GM19463 (cell line): ENCODE measurements at regions not wholly inside any gene's neighbourhood (a gene's known extent, or its start where the extent isn't known, plus 50 kb on each side); places are given as distances from the start of the nearest gene placed in this dataset.

Experiments
- ATAC-seq: cut with Tn5 transposase; IDR thresholded peaks from one replicate; pipeline ENCODE4 v1.9.1; 2021; ENCODE audit warnings: mild to moderate bottlenecking, moderate library complexity; ENCODE audit not compliant: unreplicated experiment

- no peak for ATAC-seq
These were observed 492.7 kb downstream of the RASEF start for GRCh38 chr9:82570226-82570625.

GRCh38 chr9:82571540-82571939 lies 491.4 kb downstream of the RASEF start:
- no peak for ATAC-seq

- no peak for ATAC-seq
These were observed 490.8 kb downstream of the RASEF start for GRCh38 chr9:82572146-82572545.

- ATAC-seq: no peak
These were observed 488.0 kb downstream of the RASEF start for GRCh38 chr9:82574911-82575310.

- ATAC-seq: no peak
These were observed 482.0 kb downstream of the RASEF start for GRCh38 chr9:82580921-82581320.

GRCh38 chr9:82581516-82581915 lies 481.4 kb downstream of the RASEF start:
- no peak for ATAC-seq

- ATAC-seq: no peak
These were observed 481.0 kb downstream of the RASEF start for GRCh38 chr9:82581935-82582334.

GRCh38 chr9:82582693-82583092 lies 480.2 kb downstream of the RASEF start:
- ATAC-seq: no peak

- no peak for ATAC-seq
These were observed 479.4 kb downstream of the RASEF start for GRCh38 chr9:82583524-82583923.

GRCh38 chr9:82584349-82584863 lies 478.5 kb downstream of the RASEF start:
- no peak for ATAC-seq

- ATAC-seq: no peak
These were observed 476.0 kb downstream of the RASEF start for GRCh38 chr9:82586918-82587356.

GRCh38 chr9:82588301-82589180 lies 474.4 kb downstream of the RASEF start:
- ATAC-seq: no peak

- ATAC-seq: no peak
These were observed 472.1 kb downstream of the RASEF start for GRCh38 chr9:82590845-82591244.

GRCh38 chr9:82593501-82593900 lies 469.4 kb downstream of the RASEF start:
- no peak for ATAC-seq

- ATAC-seq: no peak
These were observed 465.4 kb downstream of the RASEF start for GRCh38 chr9:82597241-82598203.

GRCh38 chr9:82598241-82599039 lies 464.5 kb downstream of the RASEF start:
- ATAC-seq: no peak

GRCh38 chr9:82599336-82599949 lies 463.5 kb downstream of the RASEF start:
- no peak for ATAC-seq

GRCh38 chr9:82600536-82601292 lies 462.2 kb downstream of the RASEF start:
- ATAC-seq: no peak

- ATAC-seq: no peak
These were observed 461.6 kb downstream of the RASEF start for GRCh38 chr9:82601293-82601771.
